T-helper 2 cell treated with Interferon-gamma antibody and Interleukin-4, amounts not matched to agents 100 ng/mL and 5 ng/mL, for 36 hours (primary cell): ENCODE measurements at regions not wholly inside any gene's neighbourhood (a gene's known extent, or its start where the extent isn't known, plus 50 kb on each side); places are given as distances from the start of the nearest gene placed in this dataset.

Experiments
- intact Hi-C: fragments of 100-400 bp; cut with micrococcal nuclease; formaldehyde crosslinking; loops from one replicate; pipeline ENCODE4 v1.15.1; 2023

GRCh38 chr11:11081288-11081687 is 223.4 kb upstream of the ZBED5 start:
- intact Hi-C loops, result no loop called here

GRCh38 chr11:11078344-11079086 is 220.7 kb upstream of the ZBED5 start:
- intact Hi-C loops, result no loop called here

- intact Hi-C loops, result no loop called here
Measured at GRCh38 chr11:11077898-11078297, 220.0 kb upstream of the ZBED5 start.

- intact Hi-C loops, result no loop called here
Measured at GRCh38 chr11:11076879-11077278, 219.0 kb upstream of the ZBED5 start.

GRCh38 chr11:11076276-11076675 is 218.4 kb upstream of the ZBED5 start:
- intact Hi-C loops, result no loop called here

- intact Hi-C loops, result no loop called here
Measured at GRCh38 chr11:11075515-11076171, 217.8 kb upstream of the ZBED5 start.

GRCh38 chr11:11074686-11075335 is 217.0 kb upstream of the ZBED5 start:
- intact Hi-C loops, result no loop called here

- intact Hi-C loops, result no loop called here
Measured at GRCh38 chr11:11073996-11074395, 216.1 kb upstream of the ZBED5 start.

GRCh38 chr11:11072067-11072466 is 214.2 kb upstream of the ZBED5 start:
- intact Hi-C loops, result no loop called here

- intact Hi-C loops, result no loop called here
Measured at GRCh38 chr11:11071486-11071885, 213.6 kb upstream of the ZBED5 start.

GRCh38 chr11:11070976-11071375 is 213.1 kb upstream of the ZBED5 start:
- intact Hi-C loops, result no loop called here

- intact Hi-C loops, result no loop called here
Measured at GRCh38 chr11:11069841-11070835, 212.3 kb upstream of the ZBED5 start.

GRCh38 chr11:11068113-11068512 is 210.3 kb upstream of the ZBED5 start:
- intact Hi-C loops, result no loop called here

- intact Hi-C loops, result no loop called here
Measured at GRCh38 chr11:11065396-11065795, 207.5 kb upstream of the ZBED5 start.

- intact Hi-C loops, result no loop called here
Measured at GRCh38 chr11:11057472-11057854, 199.6 kb upstream of the ZBED5 start.

GRCh38 chr11:11056749-11057471 is 199.1 kb upstream of the ZBED5 start:
- intact Hi-C loops, result no loop called here

GRCh38 chr11:11056316-11056715 is 198.5 kb upstream of the ZBED5 start:
- intact Hi-C loops, result no loop called here

- intact Hi-C loops, result no loop called here
Measured at GRCh38 chr11:11047851-11048610, 190.2 kb upstream of the ZBED5 start.

- intact Hi-C loops, result no loop called here
Measured at GRCh38 chr11:11046781-11047180, 188.9 kb upstream of the ZBED5 start.
